ENCODE measurements at regions not wholly inside any gene's neighbourhood (a gene's known extent, or its start where the extent isn't known, plus 50 kb on each side); places are given as distances from the start of the nearest gene placed in this dataset.
"Not testable (repeated sequence)": the region's sequence is repeated elsewhere in the genome, so short reads cannot be mapped to it uniquely, and the experiment has no call there.

GRCh38 chr10:10712155-10712704 lies 305.4 kb upstream of the CELF2 start:
- no peak for DNase-seq (ENCODE audit: low spot score)

- no peak for DNase-seq (ENCODE audit: low spot score)
These were observed 303.3 kb upstream of the CELF2 start for GRCh38 chr10:10714327-10714726.

- no peak for DNase-seq (ENCODE audit: low spot score)
These were observed 300.7 kb upstream of the CELF2 start for GRCh38 chr10:10716972-10717371.

GRCh38 chr10:10722422-10722821 lies 295.2 kb upstream of the CELF2 start:
- DNase-seq (ENCODE audit: low spot score): no peak

GRCh38 chr10:10725196-10725595 lies 292.5 kb upstream of the CELF2 start:
- no peak for DNase-seq (ENCODE audit: low spot score)

- no peak for DNase-seq (ENCODE audit: low spot score)
These were observed 291.6 kb upstream of the CELF2 start for GRCh38 chr10:10726101-10726500.

GRCh38 chr10:10727411-10727810 lies 290.3 kb upstream of the CELF2 start:
- not testable (repeated sequence) for DNase-seq (ENCODE audit: low spot score)

GRCh38 chr10:10727812-10728211 lies 289.9 kb upstream of the CELF2 start:
- no peak for DNase-seq (ENCODE audit: low spot score)

- DNase-seq (ENCODE audit: low spot score): no peak
These were observed 287.1 kb upstream of the CELF2 start for GRCh38 chr10:10730471-10731043.

- no peak for DNase-seq (ENCODE audit: low spot score)
These were observed 286.3 kb upstream of the CELF2 start for GRCh38 chr10:10731366-10731765.

GRCh38 chr10:10734356-10735064 lies 283.2 kb upstream of the CELF2 start:
- no peak for DNase-seq (ENCODE audit: low spot score)

GRCh38 chr10:10745291-10745690 lies 272.4 kb upstream of the CELF2 start:
- DNase-seq (ENCODE audit: low spot score): no peak

GRCh38 chr10:10755490-10755889 lies 262.2 kb upstream of the CELF2 start:
- DNase-seq (ENCODE audit: low spot score): no peak

GRCh38 chr10:10758306-10758705 lies 259.4 kb upstream of the CELF2 start:
- DNase-seq (ENCODE audit: low spot score): no peak

GRCh38 chr10:10759806-10760205 lies 257.9 kb upstream of the CELF2 start:
- DNase-seq (ENCODE audit: low spot score): not testable (repeated sequence)

- no peak for DNase-seq (ENCODE audit: low spot score)
These were observed 252.7 kb upstream of the CELF2 start for GRCh38 chr10:10765017-10765416.

GRCh38 chr10:10772411-10772810 lies 245.3 kb upstream of the CELF2 start:
- no peak for DNase-seq (ENCODE audit: low spot score)

- DNase-seq (ENCODE audit: low spot score): no peak
These were observed 244.7 kb upstream of the CELF2 start for GRCh38 chr10:10772874-10773508.

GRCh38 chr10:10774416-10774815 lies 243.3 kb upstream of the CELF2 start:
- DNase-seq (ENCODE audit: low spot score): no peak

GRCh38 chr10:10776363-10776762 lies 241.3 kb upstream of the CELF2 start:
- DNase-seq (ENCODE audit: low spot score): no peak

- DNase-seq (ENCODE audit: low spot score): no peak
These were observed 240.4 kb upstream of the CELF2 start for GRCh38 chr10:10777279-10777678.

- no peak for DNase-seq (ENCODE audit: low spot score)
These were observed 239.9 kb upstream of the CELF2 start for GRCh38 chr10:10777723-10778122.

GRCh38 chr10:10778959-10779358 lies 238.7 kb upstream of the CELF2 start:
- DNase-seq (ENCODE audit: low spot score): no peak

All from activated CD4-positive, alpha-beta T cell treated with anti-CD3 and anti-CD28 coated beads, Interleukin-2, Interleukin-4, amounts not matched to agents 100 ng/mL and 50 ng/mL, durations not matched to agents 16 hours and 8 hours (primary cell).